ENCODE measurements at regions not wholly inside any gene's neighbourhood (a gene's known extent, or its start where the extent isn't known, plus 50 kb on each side); places are given as distances from the start of the nearest gene placed in this dataset.

- Histone ChIP-seq H2AFZ (ENCODE audit: low read depth, low read length) (no peak overlapping the region), H3K9ac (replicated peaks; ENCODE audit: extremely low read depth, insufficient read depth, low read length) (no peak overlapping the region), H3K9me1 (replicated peaks; ENCODE audit: control insufficient read depth, extremely low read depth, insufficient read depth, low read length) (no peaks in the 10 kb centered on the region), H3K4me3 (replicated peaks in 1 of 3; ENCODE audit: insufficient read depth in 1 of 3, low read depth in 1 of 3, low read length in 3 of 3) (no peak overlapping the region), H3K27ac (ENCODE audit: insufficient read depth, low read depth, low read length) (no peak overlapping the region), H3K36me3 (ENCODE audit: control insufficient read depth in 2 of 2, extremely low read depth in 1 of 2, insufficient read depth in 2 of 2, low read length in 2 of 2) (no peaks in the 10 kb centered on the region), H3K27me3 (ENCODE audit: control insufficient read depth in 2 of 2, insufficient read depth in 2 of 2, low read length in 2 of 2) (peaks cover 3 to 6% of the 10 kb centered on the region in 2 experiments), H3K4me2 (ENCODE audit: insufficient read depth, low read length) (no peak overlapping the region), H4K20me1 (replicated peaks; ENCODE audit: control insufficient read depth, extremely low read depth, insufficient read depth, low read length) (no peaks in the 10 kb centered on the region), H3K4me1 (ENCODE audit: control insufficient read depth, extremely low read depth, insufficient read depth, low read length) (no peaks in the 10 kb centered on the region), H3K79me2 (ENCODE audit: control insufficient read depth, insufficient read depth, low read length) (no peaks in the 10 kb centered on the region), H3K9me3 (replicated peaks; ENCODE audit: control insufficient read depth, insufficient read depth, low read length) (no peaks in the 10 kb centered on the region)
- TF ChIP-seq JUN (IDR thresholded peaks at IDR 0.05; ENCODE audit: borderline replicate concordance, insufficient read depth, insufficient read length, low read depth) = no peak
- TF ChIP-seq POLR2AphosphoS5 (IDR thresholded peaks at IDR 0.05; ENCODE audit: insufficient read depth, low read depth, low read length) = no peak
- no peak for TF ChIP-seq FOS (IDR thresholded peaks at IDR 0.05; ENCODE audit: borderline replicate concordance, insufficient read depth, low read length)
- TF ChIP-seq EZH2 (IDR thresholded peaks at IDR 0.05; ENCODE audit: borderline replicate concordance, low read depth, low read length, severe bottlenecking) = no peak
- no peak for TF ChIP-seq MYC (IDR thresholded peaks at IDR 0.05; ENCODE audit: low read depth, low read length)
- TF ChIP-seq POLR2A (IDR thresholded peaks at IDR 0.05; ENCODE audit: low read depth, low read length) = no peak
- no peak for TF ChIP-seq MAX (IDR thresholded peaks at IDR 0.05; ENCODE audit: insufficient read depth, insufficient read length)
- no peak for TF ChIP-seq GATA2 (IDR thresholded peaks at IDR 0.05; ENCODE audit: insufficient read depth, insufficient read length, low read depth, low read length)
- TF ChIP-seq CTCF (IDR thresholded peaks at IDR 0.05; ENCODE audit: extremely low read depth in 1 of 2, insufficient read depth in 1 of 2, low read depth in 1 of 2, low read length in 2 of 2) = no peak
- dilution Hi-C loops (cut with MboI; ENCODE audit: extremely low pct_ligation_motif_present, low sequenced_read_pairs) (no loop called here), intact Hi-C loops (cut with micrococcal nuclease) (loop anchor here (2.0 to 10.0 kb wide), 6 partner anchors 132 to 1135 kb away; partner anchors contain the start of gene SLC7A11)
- ChIA-PET CTCF (interaction anchor here (0.7 to 2.5 kb wide), 6 partner anchors 68 to 1049 kb away, joined by 3 to 84 read pairs (median 4); no protein-coding TSS in a partner anchor), POLR2A (no interaction called here)
- BruUV-seq (replicated peaks) = no TSS peak
- no peak for FAIRE-seq
- DNase-seq (ENCODE audit: low read depth, low spot score) = no peak
These were observed 145.9 kb upstream of the NOCT start for GRCh38 chr4:138869631-138870030.
